ENCODE measurements at regions not wholly inside any gene's neighbourhood (a gene's known extent, or its start where the extent isn't known, plus 50 kb on each side); places are given as distances from the start of the nearest gene placed in this dataset.

- TF ChIP-seq, protein P1, sequence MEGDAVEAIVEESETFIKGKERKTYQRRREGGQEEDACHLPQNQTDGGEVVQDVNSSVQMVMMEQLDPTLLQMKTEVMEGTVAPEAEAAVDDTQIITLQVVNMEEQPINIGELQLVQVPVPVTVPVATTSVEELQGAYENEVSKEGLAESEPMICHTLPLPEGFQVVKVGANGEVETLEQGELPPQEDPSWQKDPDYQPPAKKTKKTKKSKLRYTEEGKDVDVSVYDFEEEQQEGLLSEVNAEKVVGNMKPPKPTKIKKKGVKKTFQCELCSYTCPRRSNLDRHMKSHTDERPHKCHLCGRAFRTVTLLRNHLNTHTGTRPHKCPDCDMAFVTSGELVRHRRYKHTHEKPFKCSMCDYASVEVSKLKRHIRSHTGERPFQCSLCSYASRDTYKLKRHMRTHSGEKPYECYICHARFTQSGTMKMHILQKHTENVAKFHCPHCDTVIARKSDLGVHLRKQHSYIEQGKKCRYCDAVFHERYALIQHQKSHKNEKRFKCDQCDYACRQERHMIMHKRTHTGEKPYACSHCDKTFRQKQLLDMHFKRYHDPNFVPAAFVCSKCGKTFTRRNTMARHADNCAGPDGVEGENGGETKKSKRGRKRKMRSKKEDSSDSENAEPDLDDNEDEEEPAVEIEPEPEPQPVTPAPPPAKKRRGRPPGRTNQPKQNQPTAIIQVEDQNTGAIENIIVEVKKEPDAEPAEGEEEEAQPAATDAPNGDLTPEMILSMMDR (IDR thresholded peaks at IDR 0.05), result no peak
- no peak for TF ChIP-seq POLR2A (IDR thresholded peaks at IDR 0.05)
These were observed 105.2 kb upstream of the NOCT start for GRCh38 chr4:138910195-138910913.
